MV-4-11 (cell line): ENCODE measurements at regions not wholly inside any gene's neighbourhood (a gene's known extent, or its start where the extent isn't known, plus 50 kb on each side); places are given as distances from the start of the nearest gene placed in this dataset.

Source experiments
- DNase-seq: peaks from one replicate; lab custom pipeline; 2025; lab: John Stamatoyannopoulos, UW

- no peak for DNase-seq
Observed at GRCh38 chr3:77976079-77976478, 936.2 kb downstream of the ROBO2 start.

- no peak for DNase-seq
Observed at GRCh38 chr3:78003090-78003489, 963.2 kb downstream of the ROBO2 start.

- DNase-seq = no peak
Observed at GRCh38 chr3:78004571-78004970, 964.7 kb downstream of the ROBO2 start.

- DNase-seq = no peak
Observed at GRCh38 chr3:78013653-78014052, 973.8 kb downstream of the ROBO2 start.

GRCh38 chr3:78015856-78016255 is 976.0 kb downstream of the ROBO2 start:
- no peak for DNase-seq

- DNase-seq = no peak
Observed at GRCh38 chr3:78021710-78022109, 981.8 kb downstream of the ROBO2 start.

- DNase-seq = no peak
Observed at GRCh38 chr3:78022232-78022631, 982.3 kb downstream of the ROBO2 start.

- DNase-seq = no peak
Observed at GRCh38 chr3:78023257-78023656, 983.4 kb downstream of the ROBO2 start.

GRCh38 chr3:78025916-78026315 is 986.0 kb downstream of the ROBO2 start:
- DNase-seq = no peak

- DNase-seq = no peak
Observed at GRCh38 chr3:78026318-78026828, 986.5 kb downstream of the ROBO2 start.

GRCh38 chr3:78029775-78030174 is 989.9 kb downstream of the ROBO2 start:
- no peak for DNase-seq

- DNase-seq = no peak
Observed at GRCh38 chr3:78035131-78035641, 995.3 kb downstream of the ROBO2 start.

GRCh38 chr3:78041486-78041885 is 1001.6 kb downstream of the ROBO2 start:
- no peak for DNase-seq

- DNase-seq = no peak
Observed at GRCh38 chr3:78046566-78046965, 1006.7 kb downstream of the ROBO2 start.

- DNase-seq = no peak
Observed at GRCh38 chr3:78048698-78049097, 1008.8 kb downstream of the ROBO2 start.

- no peak for DNase-seq
Observed at GRCh38 chr3:78049521-78049920, 1009.6 kb downstream of the ROBO2 start.

- no peak for DNase-seq
Observed at GRCh38 chr3:78050276-78051065, 1010.6 kb downstream of the ROBO2 start.

GRCh38 chr3:78052746-78053145 is 1012.8 kb downstream of the ROBO2 start:
- no peak for DNase-seq

GRCh38 chr3:78066287-78066686 is 1026.4 kb downstream of the ROBO2 start:
- no peak for DNase-seq

- no peak for DNase-seq
Observed at GRCh38 chr3:78070188-78070587, 1030.3 kb downstream of the ROBO2 start.

GRCh38 chr3:78076379-78076778 is 1036.5 kb downstream of the ROBO2 start:
- DNase-seq = no peak

GRCh38 chr3:78077178-78077577 is 1037.3 kb downstream of the ROBO2 start:
- DNase-seq = no peak

- no peak for DNase-seq
Observed at GRCh38 chr3:78077842-78078241, 1037.9 kb downstream of the ROBO2 start.

GRCh38 chr3:78079514-78079913 is 1039.6 kb downstream of the ROBO2 start:
- DNase-seq = no peak
